GM19328 (cell line): ENCODE measurements at regions not wholly inside any gene's neighbourhood (a gene's known extent, or its start where the extent isn't known, plus 50 kb on each side); places are given as distances from the start of the nearest gene placed in this dataset.

Experiments
- ATAC-seq: cut with Tn5 transposase; IDR thresholded peaks from one replicate; pipeline ENCODE4 v1.9.1; 2021; ENCODE audit warnings: mild to moderate bottlenecking, moderate library complexity; ENCODE audit not compliant: unreplicated experiment

DNA sequence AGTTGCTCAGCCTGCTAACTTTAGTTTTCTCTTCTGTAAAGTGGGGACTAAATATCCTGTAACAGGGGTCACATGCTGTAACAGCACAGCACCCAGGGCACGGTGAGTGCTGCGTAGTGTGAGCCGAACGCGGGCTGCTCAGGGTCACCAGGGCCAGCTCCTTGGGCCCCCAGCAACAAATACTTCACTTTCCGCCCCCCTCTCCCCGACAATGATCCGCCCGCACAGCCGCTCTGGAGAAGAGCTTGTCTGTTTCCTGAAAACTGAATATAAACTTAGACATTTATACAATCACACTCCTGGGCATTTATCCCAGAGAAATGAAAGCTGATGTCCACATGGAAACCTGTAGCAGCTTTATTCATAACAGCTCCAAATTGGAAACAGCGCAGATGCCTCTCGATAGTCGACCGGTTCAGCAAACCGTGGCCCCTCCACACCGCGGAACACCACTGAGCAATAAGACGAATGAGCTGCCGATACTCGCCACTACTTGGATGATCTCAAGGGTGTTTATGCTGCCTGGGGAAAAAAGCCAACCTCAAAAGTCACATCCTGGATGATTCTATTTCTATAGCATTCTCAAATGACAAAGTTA is 267.2 kb downstream of the PARN start:
- ATAC-seq, result no peak

DNA sequence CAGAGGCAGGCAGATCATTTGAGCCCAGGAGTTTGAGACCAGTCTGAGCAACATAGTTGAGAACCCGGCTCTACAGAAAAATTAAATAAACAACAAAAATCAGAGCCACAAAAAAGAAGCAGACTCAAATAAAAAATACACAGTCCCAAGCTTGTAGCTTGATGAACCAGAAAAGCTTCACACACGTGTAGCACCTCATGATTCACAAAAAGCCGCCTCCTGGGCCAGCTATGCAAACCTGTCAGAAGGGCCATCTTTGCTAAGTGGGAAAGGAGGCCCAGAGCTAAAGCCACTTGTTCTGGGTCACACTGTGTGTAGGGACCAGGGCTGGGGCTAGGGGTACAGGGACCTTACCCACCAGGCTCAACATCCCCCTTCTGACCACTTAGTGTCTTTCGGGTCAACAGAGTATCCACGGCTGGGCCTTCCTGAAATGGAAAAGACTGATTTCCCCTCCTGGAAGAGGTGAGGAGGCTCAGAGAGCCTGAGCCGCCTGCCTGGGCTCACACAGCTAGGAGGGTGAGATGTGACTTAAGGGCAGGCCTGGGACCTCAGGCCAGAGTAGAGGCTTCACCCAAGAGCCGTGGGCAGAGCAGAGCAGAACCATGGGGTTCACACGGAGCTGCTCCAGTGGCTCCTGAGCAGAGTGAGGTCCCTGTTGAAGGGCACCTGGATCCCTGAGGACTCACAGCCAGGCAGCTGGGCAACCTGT is 269.6 kb downstream of the PARN start:
- ATAC-seq, result no peak

DNA sequence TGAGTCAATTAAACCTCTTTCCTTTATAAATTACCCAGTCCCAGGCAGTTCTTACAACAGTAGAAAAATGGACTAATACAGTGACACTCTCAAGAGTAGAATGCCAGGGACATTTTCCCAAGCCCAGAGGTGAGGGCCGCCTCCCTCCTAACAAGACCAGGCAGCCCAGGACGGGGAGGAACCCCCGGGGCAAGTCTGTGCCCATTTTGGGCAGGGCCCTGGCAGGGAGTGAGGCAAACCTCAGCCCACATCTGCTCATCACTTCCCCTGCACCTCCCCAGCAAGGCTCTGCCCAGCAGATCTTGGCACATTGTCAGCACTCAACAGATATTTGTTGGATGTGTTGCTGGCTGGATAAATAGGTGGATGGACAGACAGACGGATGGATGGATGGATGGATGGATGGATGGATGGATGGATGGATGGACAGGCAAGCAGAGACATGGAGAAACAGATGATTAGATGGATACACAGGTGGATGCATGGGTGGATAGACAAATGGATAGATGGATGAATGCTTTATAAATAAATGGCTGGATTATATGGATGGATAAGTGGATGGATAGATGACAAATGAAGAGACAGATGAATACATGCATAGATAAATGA is 271.3 kb downstream of the PARN start:
- no peak for ATAC-seq

DNA sequence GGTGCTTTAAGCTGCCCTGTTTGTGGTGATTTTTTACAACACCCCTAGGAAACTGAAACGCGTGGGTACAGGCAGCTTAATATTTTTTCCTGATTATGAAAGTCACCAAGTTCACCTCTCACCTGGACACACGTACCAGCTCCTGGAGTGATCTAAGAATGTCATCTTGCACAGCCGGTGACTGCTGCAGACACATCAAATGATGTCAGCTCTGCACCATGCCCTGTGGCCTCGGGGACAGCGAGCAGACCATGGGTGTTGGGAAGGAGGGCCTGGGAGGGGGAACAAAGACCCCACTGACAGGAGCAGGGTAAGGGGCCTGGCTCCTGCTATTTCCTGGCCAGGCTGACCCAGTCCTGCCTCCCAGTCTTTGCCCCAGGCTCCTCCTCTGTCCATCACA is 272.7 kb downstream of the PARN start:
- ATAC-seq, result no peak

DNA sequence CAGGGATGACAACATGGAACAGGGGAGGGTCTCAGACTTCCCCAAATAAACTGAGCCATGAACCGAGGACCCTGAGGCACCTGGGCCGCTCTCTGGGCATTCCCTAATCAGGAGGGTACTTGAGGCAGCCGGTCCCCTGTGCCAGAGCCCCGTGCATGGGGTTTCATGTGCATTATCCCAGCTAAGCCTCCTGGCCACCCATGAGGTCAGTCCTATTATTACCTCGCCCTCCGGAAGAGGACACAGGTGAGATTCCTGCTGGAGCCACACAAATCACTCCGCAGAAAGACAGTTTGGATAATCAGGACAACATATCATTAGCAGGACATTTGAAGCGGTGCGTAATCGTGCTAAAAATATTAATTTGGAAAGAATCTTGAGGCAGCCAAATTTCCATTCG is 274.0 kb downstream of the PARN start:
- ATAC-seq, result no peak

DNA sequence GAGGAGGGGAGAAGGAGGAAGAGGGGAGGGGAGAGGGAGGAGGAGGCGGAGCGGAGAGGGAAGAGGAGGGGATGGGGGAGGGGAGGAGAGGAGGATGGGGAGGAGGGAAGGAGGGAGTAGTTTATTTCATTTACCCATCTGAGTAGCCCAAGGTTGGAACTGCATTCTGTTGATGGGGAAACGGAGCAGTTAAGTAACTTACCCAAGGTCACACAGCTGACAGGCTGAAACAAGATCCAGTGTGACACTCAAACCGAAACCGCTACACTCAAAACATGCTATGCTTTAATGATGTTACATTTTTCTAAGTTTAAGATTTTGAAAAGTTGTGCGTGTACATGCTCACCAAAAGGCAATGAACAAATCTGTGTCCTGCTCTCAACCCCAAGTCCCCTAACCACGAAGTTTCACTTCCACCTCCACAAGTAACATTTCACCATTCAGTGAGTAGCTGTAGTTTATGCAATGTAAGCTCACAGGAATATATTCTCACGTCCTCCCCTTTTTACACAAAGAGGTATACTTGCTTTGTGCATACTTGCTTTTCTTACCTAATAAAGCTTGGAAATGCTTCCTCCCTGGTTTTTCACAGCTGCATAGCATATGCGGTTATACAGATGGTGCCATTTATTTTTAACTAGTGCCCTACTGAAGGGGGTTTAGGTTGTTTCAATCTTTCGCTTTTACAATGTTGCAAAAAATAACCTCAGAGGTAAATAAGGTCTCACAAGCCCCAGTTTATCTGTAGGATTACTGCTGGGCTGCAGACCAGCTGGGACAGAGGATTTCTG is 275.3 kb downstream of the PARN start:
- peak; percentile 91 for ATAC-seq

DNA sequence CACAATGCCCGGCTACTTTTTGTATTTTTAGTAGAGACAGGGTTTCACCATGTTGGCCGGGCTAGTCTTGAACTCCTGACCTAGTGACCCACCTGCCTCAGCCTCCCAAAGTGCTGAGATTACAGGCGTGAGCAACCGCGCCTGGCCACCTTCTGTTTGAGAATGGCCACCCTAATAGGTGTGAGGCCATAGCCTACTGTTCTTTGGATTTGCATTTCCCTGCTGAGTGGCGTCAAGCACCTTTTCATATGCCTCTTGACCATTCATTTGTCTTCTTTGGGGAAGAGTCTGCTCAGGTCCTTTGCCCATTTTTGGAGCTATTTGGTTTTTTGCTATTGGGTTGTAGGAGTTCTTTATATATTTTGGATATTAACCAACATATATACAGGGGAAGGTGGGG is 276.7 kb downstream of the PARN start:
- no peak for ATAC-seq

DNA sequence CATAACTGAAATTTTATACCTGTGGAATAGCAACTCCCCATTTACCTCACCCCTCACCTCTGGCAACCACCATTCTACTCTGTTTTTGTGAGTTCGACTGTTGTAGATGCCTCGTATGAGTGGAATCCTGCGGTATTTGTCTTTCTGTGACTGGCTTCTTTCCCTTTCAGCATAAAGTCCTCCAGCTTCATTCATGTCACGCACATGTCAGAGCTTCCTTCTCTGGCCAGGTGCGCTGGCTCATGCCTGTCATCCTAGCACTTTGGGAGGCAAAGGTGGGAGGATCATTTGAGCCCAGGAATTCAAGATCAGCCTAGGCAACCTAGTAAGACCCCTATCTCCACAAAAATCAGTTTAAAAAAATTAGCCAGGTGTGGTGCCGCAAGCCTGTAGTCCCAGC is 278.4 kb downstream of the PARN start:
- no peak for ATAC-seq

DNA sequence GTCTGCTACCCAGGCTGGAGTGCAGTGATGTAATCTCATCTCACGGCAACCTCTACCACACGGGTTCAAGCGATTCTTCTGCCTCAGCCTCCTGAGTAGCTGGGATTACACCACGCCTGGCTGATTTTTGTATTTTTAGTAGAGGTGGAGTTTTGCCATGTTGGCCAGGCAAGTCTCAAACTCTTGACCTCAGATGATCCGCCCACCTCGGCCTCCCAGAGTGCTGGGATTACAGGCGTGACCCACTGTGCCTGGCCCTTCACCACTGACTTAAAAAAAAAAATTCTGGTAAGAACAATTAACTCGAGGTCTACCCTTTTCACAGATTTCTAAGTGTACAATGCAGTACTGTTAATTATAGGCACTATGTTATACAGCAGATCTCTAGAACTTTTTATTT is 279.4 kb downstream of the PARN start:
- no peak for ATAC-seq

DNA sequence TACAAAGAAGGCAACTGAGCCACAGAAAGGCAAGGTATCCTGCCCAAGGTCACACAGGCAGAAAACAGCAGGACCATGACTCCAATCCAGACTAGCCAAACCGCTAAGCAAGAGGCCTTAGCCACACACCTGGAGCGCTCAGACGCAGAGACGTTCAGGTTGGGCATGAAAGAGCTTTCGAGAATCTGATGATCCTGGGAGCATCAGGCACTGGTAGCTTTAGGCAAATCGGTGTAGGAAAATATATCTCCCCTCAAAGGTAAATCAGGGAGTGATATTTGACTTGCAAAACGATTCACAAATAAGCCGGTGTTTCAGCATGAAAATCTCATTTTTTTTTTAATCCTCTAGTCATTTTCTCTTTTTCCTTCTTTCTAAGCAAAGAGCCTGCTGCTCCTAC is 279.0 kb downstream of the MRTFB start:
- no peak for ATAC-seq

DNA sequence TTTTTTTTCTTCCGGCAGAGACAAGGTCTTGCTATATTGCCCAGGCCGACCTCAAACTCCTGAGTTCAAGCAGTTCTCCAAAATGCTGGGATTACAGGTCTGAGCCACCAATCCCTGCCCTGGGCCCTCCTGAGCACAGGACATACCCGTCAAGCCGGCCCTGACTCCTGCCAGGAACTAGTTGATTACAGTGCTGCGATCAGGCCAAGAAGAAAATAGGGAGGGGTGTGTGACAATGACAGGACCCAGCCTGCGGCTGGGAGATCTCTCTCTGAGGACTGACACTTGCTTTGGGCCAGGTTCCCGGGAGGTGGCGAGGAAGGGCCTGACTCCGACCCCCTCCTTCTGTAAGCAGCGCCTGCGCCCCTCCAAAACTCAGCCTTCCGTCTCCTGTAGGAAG is 276.6 kb downstream of the MRTFB start:
- ATAC-seq, result no peak

DNA sequence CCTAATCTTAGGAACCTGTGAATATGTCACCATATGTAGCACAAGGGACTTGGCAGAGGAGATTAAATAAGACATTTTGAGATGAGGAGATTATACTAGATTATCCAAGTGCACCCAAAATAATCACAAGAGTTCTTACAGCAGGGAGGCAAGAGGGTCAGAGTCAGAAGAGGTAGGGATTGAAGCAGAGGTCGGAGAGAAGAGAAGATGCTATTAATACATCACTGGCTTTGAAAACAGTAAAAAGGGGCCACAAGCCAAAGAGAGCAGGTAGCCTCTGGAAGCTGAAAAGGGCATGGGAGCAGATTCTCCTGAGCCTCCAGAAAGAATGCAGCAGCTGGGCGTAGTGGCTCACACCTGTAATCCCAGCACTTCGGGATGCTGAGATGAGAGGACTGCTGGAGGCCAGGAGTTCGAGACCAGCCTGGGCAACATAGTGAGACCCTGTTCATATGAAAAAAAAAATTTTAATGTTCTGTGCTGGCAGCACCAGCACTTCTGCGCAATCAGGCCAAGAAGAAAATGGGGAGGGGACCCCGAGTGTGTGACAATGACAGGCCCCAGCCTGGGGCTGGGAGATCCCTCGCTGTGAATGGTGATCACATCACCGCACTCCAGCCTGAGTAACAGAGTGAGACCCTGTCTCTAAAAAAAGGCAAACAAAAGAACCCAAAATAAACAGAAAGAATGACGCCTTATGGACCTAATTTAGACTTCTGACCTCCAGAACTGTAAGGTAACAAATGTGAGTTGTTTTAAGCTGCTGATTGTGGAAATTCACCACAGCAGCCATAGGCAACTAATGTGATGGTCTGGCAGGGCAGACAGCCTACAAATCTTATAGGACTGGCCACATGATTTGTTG is 275.4 kb downstream of the MRTFB start:
- ATAC-seq, result no peak

DNA sequence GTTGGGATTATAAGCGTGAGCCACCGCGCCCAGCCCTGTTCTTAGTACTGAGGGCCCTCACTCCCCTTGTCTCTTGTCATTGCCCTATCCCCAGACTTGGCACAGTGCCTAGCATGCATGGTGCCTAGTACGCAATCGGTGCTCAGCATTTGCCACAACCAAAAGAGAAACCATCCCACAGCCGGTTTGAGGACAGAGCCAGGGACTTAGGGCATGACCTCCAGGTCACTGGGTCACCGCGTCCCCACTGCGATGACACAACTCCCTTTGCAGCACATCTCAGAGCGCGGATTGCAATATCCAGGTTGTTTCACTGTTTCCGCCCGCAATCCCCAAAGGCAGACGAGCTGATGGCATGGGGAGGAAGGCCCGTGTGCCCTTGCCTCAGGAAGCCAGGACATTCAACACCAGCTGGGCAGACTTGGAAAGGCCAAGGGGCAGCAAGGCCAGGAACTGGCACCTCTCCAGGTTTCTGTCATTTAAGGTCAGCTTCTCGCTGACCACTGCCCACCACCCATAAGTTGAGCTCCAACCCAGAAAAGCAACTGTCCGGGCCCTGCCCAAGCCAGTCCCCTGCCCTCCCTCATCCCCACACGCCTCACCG is 274.5 kb downstream of the MRTFB start:
- ATAC-seq, result no peak

DNA sequence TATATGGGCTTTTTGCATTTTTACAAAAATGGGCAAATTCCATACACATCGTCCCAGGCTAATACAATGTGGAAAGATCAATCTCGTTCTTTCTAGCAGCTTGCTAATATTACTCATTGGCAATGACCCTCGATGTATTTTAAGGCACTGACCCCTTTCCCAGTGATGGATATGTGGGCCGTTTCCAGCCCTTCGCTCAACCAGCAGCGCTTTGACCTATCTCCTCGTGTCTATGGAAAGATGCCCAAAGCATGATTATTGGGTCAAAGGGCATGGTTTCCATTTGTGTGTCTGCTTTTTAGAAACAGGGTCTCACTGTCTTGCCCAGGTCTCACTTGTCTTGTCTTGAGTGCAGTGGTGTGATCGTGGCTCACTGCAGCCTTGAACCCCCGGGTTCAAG is 273.8 kb downstream of the MRTFB start:
- no peak for ATAC-seq

DNA sequence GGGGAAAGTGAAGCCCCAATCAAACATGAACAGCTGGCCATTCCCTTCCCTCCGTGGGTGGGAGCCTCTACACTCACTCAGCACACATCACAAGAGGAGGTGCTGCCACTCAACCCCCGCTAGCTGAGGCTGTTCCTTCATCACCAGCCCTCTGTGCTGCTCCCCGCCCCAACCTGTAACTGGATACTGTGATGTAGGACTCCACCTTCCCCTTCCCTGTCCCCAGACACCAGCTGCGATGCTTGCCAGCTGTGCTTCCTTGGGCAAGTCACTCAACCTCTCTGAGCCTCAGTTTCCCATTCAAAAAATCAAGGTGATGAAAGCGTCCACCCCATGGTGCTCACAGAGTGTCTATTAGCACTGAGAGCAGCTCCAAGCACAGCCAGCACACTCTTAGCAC is 273.2 kb downstream of the MRTFB start:
- ATAC-seq, result no peak

DNA sequence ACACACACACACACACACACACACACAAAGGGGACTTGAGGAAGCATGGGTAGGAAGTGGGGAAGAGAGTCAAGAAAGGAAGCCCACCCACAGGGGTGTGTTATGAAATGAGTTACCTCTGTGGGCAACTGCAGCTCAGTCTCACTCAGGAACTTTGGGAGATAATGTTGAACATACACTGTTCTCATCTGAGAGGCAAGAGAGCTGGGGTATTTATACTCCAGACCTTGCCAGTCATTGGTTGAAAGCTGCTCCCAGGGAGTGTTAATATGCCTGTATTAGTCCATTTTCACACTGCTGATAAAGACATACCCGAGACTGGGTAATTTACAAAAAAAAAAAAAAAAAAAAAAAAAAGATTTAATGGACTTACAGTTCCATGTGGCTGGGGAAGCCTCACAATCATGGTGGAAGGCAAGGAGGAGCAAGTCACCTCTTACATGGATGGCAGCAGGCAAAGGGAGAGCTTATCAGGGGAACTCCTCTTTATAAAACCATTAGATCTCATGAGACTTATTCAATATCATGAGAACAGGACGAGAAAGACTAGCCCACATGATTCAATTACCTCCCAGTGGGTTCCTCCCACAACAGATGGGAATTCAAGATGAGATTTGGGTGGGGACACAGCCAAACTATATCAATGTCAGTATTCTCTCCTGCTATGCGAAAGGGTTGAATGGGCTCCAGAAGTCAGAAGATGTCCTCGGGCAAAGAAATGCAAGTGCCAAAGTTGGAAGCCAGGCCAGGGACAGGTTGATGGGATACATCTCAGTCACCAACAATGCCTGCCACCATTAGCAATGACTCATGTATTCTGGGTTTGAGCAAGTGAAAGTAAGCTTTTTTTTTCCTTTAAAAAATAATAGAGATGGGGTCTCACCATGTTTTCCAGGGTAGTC is 270.5 kb downstream of the MRTFB start:
- no peak for ATAC-seq

DNA sequence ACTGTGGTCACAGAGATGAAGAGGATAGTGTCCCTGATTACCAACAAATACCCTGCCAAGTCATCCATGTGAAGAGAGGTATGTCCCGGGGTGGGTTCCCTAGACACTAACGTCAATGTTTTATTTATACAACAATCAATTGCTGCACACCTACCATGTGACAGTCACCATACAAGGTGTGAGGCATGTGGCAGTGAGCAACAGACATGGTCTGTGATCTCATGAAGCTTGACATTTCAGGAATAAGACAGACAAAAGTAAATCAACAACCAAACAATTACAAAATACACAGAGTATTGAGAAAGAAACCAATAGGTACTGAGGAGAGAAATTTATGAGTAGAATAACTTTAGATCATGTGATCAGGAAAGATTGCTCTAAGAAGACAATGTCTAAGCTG is 268.6 kb downstream of the MRTFB start:
- ATAC-seq, result no peak

DNA sequence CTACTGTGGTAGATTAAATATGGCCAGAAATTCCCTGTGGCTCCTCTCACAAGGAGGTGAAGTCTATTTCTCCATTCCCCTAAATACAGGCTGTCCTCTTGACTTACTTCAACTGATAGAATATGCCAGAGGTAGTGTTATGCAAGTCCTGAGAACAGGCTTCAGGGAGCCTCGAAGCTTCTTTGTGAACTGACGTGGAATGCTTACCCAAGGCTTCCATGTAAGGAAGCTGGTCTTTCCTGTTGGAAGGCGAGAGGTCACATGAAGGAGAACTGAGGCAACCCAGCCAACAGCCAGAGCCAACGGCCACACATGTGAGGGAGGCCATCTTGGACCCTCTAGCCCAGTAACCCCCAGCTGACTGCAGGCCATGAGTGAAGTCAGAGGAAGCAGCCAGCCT is 267.9 kb downstream of the MRTFB start:
- no peak for ATAC-seq

DNA sequence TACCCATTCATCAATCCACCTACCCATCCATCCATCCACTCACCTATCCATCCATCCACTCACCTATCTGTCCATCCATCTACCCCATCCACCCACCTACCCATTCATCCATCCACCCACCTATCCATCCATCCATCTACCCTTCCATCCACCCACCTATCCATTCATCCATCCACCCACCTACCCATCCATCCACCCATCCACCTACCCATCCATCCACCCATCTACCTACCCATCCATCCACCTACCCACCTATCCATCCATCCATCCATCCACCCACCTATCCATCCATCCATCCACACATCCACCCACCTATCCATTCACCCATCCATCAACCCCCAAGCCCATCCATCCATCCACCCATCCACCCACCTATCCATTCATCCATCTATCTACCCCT is 267.1 kb downstream of the MRTFB start:
- ATAC-seq, result no peak
